HCT116 (cell line): ENCODE measurements at regions not wholly inside any gene's neighbourhood (a gene's known extent, or its start where the extent isn't known, plus 50 kb on each side); places are given as distances from the start of the nearest gene placed in this dataset.

Experiments
- CTCF ChIP-seq, 3 experiments: fragments of 200-600 bp in 1 of 3; sonication (generic) in 1 of 3; IDR thresholded peaks in 2 of 3; conservative IDR thresholded peaks in 1 of 3; 2 replicates each; pipeline ENCODE4 v1.5.1; 2012 to 2017; ENCODE audit warnings: low read depth in 2 of 3, low read length in 2 of 3, antibody characterized with exemption in 1 of 3, borderline replicate concordance in 1 of 3, control low read depth in 1 of 3, mild to moderate bottlenecking in 1 of 3, mixed read lengths in 1 of 3, mixed run types in 1 of 3, moderate library complexity in 1 of 3; ENCODE audit not compliant: insufficient read depth in 1 of 3
- EZH2 ChIP-seq: fragments of 200-600 bp; sonication (generic); IDR thresholded peaks from 2 replicates; pipeline ENCODE4 v1.6.1; 2017; ENCODE audit warnings: antibody characterized with exemption, mixed run types
- RAD21 ChIP-seq: IDR thresholded peaks from 2 replicates; pipeline ENCODE4 v1.6.1; 2012; ENCODE audit warnings: low read depth, mild to moderate bottlenecking
- REST ChIP-seq: IDR thresholded peaks from 2 replicates; pipeline ENCODE4 v1.6.1; 2012; ENCODE audit warnings: low read depth
- SIN3A ChIP-seq: IDR thresholded peaks from 2 replicates; pipeline ENCODE4 v1.6.1; 2012; ENCODE audit warnings: low read depth
- ZNF274 ChIP-seq: fragments of 200-500 bp; sonication (Bioruptor generic); IDR thresholded peaks from 2 replicates; pipeline ENCODE4 v1.6.1; 2014; ENCODE audit warnings: mild to moderate bottlenecking, low read depth, low read length, inconsistent platforms

- TF ChIP-seq SIN3A, result no peak
- TF ChIP-seq RAD21, result peak; percentile 51
- TF ChIP-seq CTCF (IDR thresholded peaks at IDR 0.05 in 2 of 3, conservative IDR thresholded peaks at IDR 0.05 in 1 of 3; ENCODE audit: borderline replicate concordance in 1 of 3, insufficient read depth in 1 of 3, low read depth in 2 of 3, low read length in 2 of 3), result peak in 1 of 3 experiments; percentile 29; a peak in 2 of 6 replicates
- TF ChIP-seq REST, result no peak
- TF ChIP-seq ZNF274, result no peak
- no peak for TF ChIP-seq EZH2
Observed at GRCh38 chr4:123127218-123127617, 204.8 kb upstream of the NUDT6 start.
